Subcutaneous abdominal adipose tissue (tissue), 5 donors: ENCODE measurements at regions not wholly inside any gene's neighbourhood (a gene's known extent, or its start where the extent isn't known, plus 50 kb on each side); places are given as distances from the start of the nearest gene placed in this dataset.

Experiments used
- H3K27ac ChIP-seq: one replicate; pipeline ENCODE4 v1.7.0; 2013; ENCODE audit warnings: low read depth, mild to moderate bottlenecking, inconsistent platforms, low read length, moderate library complexity
- H3K27me3 ChIP-seq, 5 donors: one replicate each; pipeline ENCODE4 v1.7.0; 2013; ENCODE audit warnings: low read length in 5 of 5, inconsistent platforms in 1 of 5; ENCODE audit not compliant: control insufficient read depth in 5 of 5, insufficient read depth in 4 of 5
- H3K36me3 ChIP-seq, 5 donors: one replicate each; pipeline ENCODE4 v1.7.0; 2013; ENCODE audit warnings: low read length in 5 of 5; ENCODE audit not compliant: control insufficient read depth in 5 of 5, insufficient read depth in 5 of 5
- H3K4me1 ChIP-seq, 5 donors: one replicate each; pipeline ENCODE4 v1.7.0; 2013; ENCODE audit warnings: low read length in 5 of 5, mild to moderate bottlenecking in 3 of 5, moderate library complexity in 1 of 5; ENCODE audit not compliant: control insufficient read depth in 5 of 5, insufficient read depth in 5 of 5
- H3K4me3 ChIP-seq, 5 donors: one replicate each; pipeline ENCODE4 v1.7.0; 2013; ENCODE audit warnings: low read length in 5 of 5, low read depth in 1 of 5
- H3K9ac ChIP-seq, 5 donors: one replicate each; pipeline ENCODE4 v1.7.0; 2013; ENCODE audit warnings: low read length in 5 of 5, mild to moderate bottlenecking in 4 of 5, moderate library complexity in 3 of 5
- H3K9me3 ChIP-seq, 5 donors: one replicate each; pipeline ENCODE4 v1.7.0; 2013; ENCODE audit warnings: low read length in 5 of 5; ENCODE audit not compliant: control insufficient read depth in 5 of 5
- donor health status: healthy.
- donor health status: healthy.
- donor health status: healthy.
- donor health status: healthy.
- donor health status: healthy.

GRCh38 chr20:63116412-63117106, 99.4 kb downstream of the YTHDF1 start:
- no peaks in the 10 kb centered on the region for H3K4me1 ChIP-seq
- no peak overlapping the region for H3K9ac ChIP-seq
- no peak overlapping the region for H3K4me3 ChIP-seq
- peaks cover 12 to 63% (median 52%) of the 10 kb centered on the region in 5 donors for H3K27me3 ChIP-seq
- H3K36me3 ChIP-seq = no peaks in the 10 kb centered on the region
- peaks cover 0 to 8% (median 7%) of the 10 kb centered on the region in 5 donors for H3K9me3 ChIP-seq
- no peak overlapping the region for H3K27ac ChIP-seq

DNA sequence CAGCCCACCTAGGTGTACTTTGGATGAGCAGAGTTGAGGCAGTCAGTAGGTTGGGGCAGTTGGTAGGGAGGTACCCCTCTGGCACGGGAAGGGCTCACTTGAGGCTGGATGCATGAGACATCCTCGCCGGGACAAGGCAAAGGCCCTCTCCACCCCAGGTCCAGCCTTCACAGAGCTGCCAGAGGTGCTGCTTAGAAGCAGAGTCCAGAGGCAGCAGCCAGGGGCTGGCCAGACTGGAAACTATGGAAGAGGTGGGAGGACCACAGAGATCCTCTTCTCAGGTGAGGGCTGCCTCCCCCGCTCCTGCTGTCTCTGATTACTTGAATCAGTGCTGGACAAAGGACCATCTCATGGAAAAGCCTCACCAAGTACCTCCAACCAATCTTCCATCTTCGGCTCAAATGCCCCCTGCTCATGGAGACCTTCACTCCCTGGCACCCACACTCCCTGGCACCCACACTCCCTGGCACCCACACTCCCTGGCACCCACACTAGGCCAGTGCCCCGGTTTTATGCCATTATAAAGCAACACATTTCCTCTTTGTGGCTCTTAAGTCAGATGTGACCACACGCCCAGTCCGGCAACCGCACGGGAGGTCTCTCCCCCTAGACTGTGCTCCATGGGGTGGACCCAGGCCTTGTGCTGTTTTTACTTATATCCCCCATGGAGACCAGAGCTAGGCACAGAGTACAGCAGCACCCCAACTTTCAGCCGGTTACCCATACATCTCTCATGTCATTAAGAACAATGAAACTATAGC, 100.1 kb downstream of the YTHDF1 start:
- H3K4me3 ChIP-seq = no peak overlapping the region
- H3K4me1 ChIP-seq = no peaks in the 10 kb centered on the region
- H3K9me3 ChIP-seq = peaks cover 0 to 13% (median 7%) of the 10 kb centered on the region in 5 donors
- H3K9ac ChIP-seq = no peak overlapping the region
- H3K27ac ChIP-seq = no peak overlapping the region
- peaks cover 12 to 63% (median 49%) of the 10 kb centered on the region in 5 donors for H3K27me3 ChIP-seq
- no peaks in the 10 kb centered on the region for H3K36me3 ChIP-seq

DNA sequence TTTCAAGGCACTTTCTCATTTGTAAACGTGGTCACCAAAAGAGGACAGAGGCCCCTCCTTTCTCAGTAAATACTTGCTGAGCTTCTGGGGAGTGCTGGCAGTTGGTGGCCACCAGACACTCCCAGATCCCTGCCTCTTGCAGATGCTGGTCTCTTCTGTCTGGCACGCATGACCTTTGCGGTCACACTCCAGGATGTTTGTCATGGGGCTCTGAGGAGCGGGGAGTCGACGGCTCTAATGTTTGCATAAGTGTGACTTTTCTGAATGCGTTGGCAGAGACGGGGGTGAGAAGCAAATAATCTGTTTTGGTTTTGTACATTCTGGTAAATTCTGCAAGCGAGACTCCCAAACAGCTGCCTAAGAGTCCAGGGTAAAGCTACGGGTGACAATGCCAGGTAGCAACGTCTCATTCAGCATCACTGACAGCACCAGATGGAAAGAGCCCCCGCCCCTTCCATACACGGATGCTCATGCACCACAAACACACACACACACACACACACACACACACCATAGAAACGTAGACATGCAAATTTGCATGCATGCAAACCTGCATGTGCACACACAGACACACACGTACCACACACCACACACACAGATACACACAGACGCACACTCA, 101.1 kb downstream of the YTHDF1 start:
- H3K36me3 ChIP-seq = no peaks in the 10 kb centered on the region
- peaks cover 12 to 56% (median 45%) of the 10 kb centered on the region in 5 donors for H3K27me3 ChIP-seq
- H3K9ac ChIP-seq = no peak overlapping the region
- no peak overlapping the region for H3K4me3 ChIP-seq
- peaks cover 0 to 17% (median 8%) of the 10 kb centered on the region in 5 donors for H3K9me3 ChIP-seq
- no peaks in the 10 kb centered on the region for H3K4me1 ChIP-seq
- H3K27ac ChIP-seq = no peak overlapping the region

DNA sequence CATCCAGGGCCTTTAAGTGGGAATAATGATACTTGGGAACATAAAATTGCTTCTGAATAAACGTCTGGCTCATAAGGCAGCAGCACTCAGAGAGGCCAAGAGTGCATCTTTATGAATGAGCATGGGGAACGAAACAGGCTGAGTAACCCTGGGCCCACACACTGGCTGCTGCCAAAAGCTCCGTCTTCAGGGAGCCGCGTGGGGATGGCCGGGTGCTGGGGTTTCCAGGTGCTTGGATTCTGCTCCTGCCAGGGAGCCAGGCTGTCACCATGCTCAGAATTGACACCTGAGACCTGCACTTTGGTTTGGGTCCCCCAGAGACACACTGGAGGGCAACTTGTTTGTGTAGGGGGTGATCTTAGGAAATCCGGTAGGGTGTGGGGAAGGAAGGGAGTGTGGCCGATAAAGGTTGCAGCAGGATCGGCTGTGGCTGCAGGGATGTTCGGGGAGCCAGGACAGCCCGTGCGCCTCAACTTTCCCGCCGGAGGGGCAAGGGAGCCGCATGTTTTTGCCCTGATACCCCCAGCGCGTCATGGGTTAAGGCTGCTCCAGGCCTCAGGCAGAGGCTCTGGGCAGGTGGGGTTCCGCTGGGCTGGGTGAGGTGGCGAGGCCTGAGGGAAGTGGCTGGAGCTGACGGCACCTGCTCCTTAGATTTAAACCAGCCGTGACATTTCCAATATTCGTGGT, 101.8 kb downstream of the YTHDF1 start:
- Histone ChIP-seq H3K4me1 (no peaks in the 10 kb centered on the region), H3K27me3 (peaks cover 12 to 51% (median 42%) of the 10 kb centered on the region in 5 donors), H3K9ac (no peak overlapping the region), H3K4me3 (no peak overlapping the region), H3K27ac (no peak overlapping the region), H3K36me3 (no peaks in the 10 kb centered on the region), H3K9me3 (peaks cover 0 to 17% (median 8%) of the 10 kb centered on the region in 5 donors)

DNA sequence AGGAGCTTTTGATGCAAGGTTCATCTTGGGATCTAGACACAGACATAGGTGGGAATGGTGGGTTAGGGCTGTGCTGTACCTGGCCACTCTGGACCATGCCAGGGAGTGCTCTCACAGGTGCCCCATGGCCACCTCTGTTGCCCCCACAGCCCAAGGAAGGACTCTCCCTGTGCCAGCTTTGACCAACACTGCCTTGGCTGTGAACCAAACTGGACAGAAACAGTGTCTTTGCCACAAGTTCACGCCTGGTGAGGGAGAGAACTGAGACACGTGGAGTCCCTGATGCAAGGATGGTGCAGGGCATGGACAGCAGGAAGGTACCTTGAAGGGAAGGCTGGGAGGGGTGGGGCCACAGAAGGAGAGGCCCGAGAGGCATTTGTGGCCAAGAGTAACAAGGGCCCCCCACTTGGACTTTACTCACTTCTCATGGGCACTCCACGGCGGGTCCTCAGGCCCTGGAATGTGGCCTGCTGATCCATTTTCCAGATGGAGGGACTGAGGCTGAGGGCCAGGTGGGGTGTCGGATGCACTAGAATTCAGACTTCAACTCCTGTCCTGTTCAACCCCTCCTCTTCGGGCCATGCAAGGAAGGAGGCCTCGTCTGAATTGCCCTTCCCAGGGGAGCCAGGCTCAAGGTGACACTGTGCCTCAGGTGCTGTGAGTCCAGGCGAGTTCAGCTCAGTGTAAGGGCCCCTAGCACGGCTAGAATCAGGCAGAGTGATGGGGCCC, 103.3 kb downstream of the YTHDF1 start:
- H3K27me3 ChIP-seq = peaks cover 12 to 44% (median 39%) of the 10 kb centered on the region in 5 donors
- no peaks in the 10 kb centered on the region for H3K4me1 ChIP-seq
- H3K9ac ChIP-seq = no peak overlapping the region
- peaks cover 0 to 26% (median 14%) of the 10 kb centered on the region in 5 donors for H3K9me3 ChIP-seq
- no peak overlapping the region for H3K4me3 ChIP-seq
- H3K36me3 ChIP-seq = no peaks in the 10 kb centered on the region
- H3K27ac ChIP-seq = no peak overlapping the region

DNA sequence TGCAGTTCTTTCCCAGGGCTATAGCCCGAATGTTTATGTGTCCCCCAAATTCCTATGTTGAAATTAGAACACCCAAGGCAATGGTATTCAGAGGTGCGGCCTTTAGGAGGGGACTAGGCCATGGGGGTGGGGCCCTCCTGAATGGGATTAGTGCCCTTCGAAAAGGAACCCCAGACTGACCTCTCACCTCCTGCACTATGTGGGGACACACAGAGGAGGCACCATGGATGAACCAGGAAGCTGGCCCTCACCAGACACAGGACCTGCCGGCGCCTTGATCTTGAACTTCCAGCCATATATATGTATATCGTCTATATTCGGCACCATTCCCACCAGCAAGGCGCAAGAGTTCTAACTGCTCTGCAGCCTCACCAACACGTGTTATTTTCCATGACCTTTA, 101.5 kb upstream of the BHLHE23 start:
- peaks cover 0 to 15% (median 11%) of the 10 kb centered on the region in 5 donors for H3K27me3 ChIP-seq
- no peak overlapping the region for H3K27ac ChIP-seq
- H3K9ac ChIP-seq = no peak overlapping the region
- H3K4me3 ChIP-seq = no peak overlapping the region
- H3K4me1 ChIP-seq = peaks cover 0 to 14% (median 7%) of the 10 kb centered on the region in 5 donors
- H3K9me3 ChIP-seq = peaks cover 0 to 35% (median 19%) of the 10 kb centered on the region in 5 donors
- no peaks in the 10 kb centered on the region for H3K36me3 ChIP-seq

DNA sequence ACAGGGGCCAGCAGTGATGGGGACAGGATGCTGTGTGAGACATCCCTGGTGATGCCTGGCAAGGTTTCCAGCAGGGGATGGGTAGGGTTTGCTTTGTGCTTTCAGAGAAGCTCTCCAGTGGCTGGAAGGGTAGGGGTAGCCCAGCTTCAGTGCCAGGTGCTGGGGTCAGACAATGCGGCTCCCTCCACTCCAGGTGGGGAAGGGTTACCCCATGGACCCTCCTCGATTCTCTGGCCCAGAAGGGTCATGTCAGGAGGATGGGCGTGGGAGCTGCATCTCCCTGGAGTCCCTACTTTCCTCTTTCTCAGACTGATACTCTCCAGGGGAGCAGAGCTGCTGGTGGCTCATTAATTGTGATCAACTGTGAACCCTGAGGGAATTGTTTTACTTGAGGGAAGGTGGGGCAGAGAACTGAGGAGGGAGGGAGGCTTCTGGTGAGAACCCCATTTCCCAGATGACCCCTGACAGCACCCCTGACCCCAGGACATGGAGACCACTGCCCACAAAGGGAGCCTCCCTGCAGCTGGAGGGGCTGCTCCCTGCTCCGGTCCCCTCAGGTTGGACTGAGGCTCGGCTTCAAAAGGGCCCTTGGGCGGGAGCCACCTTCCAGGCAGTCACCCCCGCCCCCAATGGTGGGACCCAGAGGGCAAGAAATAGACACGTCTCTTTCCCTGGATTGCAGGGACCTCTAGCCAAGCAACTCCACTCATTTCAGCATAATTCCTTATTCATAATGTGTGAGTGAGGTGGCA, 100.9 kb upstream of the BHLHE23 start:
- H3K9me3 ChIP-seq = peaks cover 0 to 33% (median 18%) of the 10 kb centered on the region in 5 donors
- H3K27me3 ChIP-seq = peaks cover 0 to 14% (median 7%) of the 10 kb centered on the region in 5 donors
- no peak overlapping the region for H3K27ac ChIP-seq
- no peak overlapping the region for H3K4me3 ChIP-seq
- H3K4me1 ChIP-seq = peaks cover 0 to 18% (median 11%) of the 10 kb centered on the region in 5 donors
- no peak overlapping the region for H3K9ac ChIP-seq
- H3K36me3 ChIP-seq = no peaks in the 10 kb centered on the region

DNA sequence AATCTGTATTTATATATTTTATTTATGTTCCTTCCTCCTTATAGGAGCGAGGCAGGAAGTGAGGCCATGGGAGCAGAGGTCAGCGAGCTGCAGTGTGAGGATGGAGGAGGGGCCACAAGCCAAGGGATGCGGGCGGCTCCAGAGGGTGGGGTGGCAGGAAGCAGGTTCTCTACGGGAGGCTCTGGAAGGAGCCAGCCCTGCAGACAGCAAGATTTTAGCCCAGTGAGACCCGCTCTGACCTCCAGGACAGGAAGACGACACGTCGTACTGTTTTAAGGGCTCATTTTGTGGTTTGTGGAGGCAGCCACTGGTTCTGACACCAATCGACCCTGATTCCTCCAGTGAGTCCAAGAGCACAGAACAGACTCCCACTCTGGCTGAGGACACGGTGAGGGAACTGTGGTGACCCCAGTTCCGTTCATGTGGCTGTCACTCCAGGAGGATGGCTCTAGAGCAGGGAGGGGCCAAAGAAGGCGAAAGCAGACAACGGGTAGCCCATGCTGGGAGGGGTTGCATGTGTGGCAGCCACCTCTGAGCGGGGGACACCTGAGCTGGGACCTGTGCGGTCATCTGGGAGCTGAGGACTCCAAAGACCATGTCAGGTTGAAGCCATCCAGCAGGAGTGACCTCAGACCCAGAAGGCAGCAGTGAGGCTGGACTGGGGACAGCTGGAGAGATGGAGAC, 100.1 kb upstream of the BHLHE23 start:
- Histone ChIP-seq H3K4me3 (no peak overlapping the region), H3K9ac (no peak overlapping the region), H3K4me1 (peaks cover 0 to 22% (median 17%) of the 10 kb centered on the region in 5 donors), H3K27me3 (peaks cover 0 to 9% (median 3%) of the 10 kb centered on the region in 5 donors), H3K9me3 (peaks cover 0 to 28% (median 15%) of the 10 kb centered on the region in 5 donors), H3K36me3 (no peaks in the 10 kb centered on the region), H3K27ac (no peak overlapping the region)
